GM21381 (cell line): ENCODE measurements at regions not wholly inside any gene's neighbourhood (a gene's known extent, or its start where the extent isn't known, plus 50 kb on each side); places are given as distances from the start of the nearest gene placed in this dataset.
"Not testable (repeated sequence)": the region's sequence is repeated elsewhere in the genome, so short reads cannot be mapped to it uniquely, and the experiment has no call there.

Source experiments
- ATAC-seq: cut with Tn5 transposase; IDR thresholded peaks from one replicate; pipeline ENCODE4 v1.9.1; 2021; ENCODE audit warnings: mild to moderate bottlenecking, moderate library complexity; ENCODE audit not compliant: unreplicated experiment

DNA sequence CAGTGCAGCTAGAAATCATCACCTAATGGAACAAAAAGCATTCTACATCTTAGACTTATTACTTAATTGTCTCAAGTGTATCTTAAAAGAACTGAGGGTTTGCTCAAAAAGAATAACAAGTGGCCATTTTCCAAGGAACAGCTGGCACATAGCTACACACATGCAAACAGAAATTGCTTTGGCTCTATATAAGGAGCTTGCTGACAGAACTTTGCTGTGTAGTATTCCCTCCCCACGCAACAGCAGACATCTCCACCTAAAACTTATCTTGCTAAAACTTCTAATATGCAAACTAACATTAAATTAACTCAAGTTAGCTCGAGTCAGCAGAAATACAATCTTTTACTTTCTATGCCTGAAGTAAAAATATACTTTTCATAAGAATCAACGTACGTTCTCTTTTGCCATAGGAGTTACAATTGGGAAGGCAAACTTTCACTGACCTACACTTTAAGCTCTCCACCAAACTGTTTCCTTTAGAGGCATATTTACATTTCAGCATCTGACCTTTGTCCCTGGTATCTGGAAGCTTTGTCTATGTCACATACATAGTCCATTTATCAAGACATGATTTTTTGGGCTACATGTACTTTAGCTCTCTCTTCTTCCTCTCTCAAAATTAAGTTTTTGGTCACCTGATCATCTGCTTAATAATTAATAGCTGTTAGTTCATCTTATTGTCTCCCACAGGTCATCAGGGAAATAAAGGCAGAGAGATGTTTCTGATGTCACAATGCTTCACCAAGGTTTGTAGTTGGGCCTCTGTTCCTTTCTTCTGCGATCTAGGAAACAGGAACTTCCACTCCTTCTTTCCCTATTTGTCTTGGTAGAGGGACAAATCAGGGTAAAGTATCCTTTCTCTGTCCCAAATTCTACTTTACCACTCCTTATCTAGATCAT is 163.4 kb upstream of the AGTR1 start:
- no peak for ATAC-seq

- ATAC-seq: no peak
These were observed 162.7 kb upstream of the AGTR1 start for GRCh38 chr3:148535001-148535400.

DNA sequence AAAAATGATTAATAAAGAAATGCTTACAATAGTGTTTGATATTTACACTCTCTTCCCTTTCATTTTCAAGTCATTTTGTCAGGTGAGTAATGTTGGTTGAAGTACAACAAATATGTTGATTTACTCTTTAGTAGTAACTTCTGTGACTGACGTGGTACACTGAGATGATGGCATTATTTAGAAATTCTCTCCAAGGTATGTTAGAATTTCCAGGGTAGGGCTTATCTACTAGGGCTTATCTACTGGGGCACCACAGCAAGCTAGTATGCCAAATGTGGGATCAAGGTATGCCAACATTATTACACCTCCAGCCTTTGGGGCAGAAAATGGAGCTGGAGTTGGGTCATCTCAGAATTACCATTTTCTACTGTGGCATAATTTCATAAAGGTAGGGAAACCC is 157.4 kb upstream of the AGTR1 start:
- ATAC-seq: no peak

- ATAC-seq: no peak
These were observed 156.9 kb upstream of the AGTR1 start for GRCh38 chr3:148540851-148541250.

DNA sequence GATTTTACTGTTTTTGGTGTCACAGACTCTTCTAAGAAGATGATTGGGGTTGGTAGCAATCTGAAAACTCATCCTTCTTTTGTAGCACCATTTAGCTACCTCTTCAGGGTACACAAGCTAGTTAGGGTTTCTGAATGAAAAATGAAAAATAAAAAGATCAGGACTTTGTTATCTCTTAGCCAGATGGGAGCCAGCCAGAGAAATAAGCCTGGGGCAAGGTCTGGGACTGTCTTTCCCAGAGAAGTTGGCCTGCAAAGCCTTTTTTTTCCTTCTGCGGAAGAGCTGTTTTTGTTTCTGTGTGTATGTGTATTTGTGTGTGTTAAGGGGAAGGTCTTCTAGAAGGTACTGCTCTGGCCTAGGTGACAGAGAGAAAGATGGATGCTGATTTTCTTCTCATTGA is 150.7 kb upstream of the AGTR1 start:
- no peak for ATAC-seq

GRCh38 chr3:148551767-148552260 is 145.9 kb upstream of the AGTR1 start:
- ATAC-seq: no peak

DNA sequence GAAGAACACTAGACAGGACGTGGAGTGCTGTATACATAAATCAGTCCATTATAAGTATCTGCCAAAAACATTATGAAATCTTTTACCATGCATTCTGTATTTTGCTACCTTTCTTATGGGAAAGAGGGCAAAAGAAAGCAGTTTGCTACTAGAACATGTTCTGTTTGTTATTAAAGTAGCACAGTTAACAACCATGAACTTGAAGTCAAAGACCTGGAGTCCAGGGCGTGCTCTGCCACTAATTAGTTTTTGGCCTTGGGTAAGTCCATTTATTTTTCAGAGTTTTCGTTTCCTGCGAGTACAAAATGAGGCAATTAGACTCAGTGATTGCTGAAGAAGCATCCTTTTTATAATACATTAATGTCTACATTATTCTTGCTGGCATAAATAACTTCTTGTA is 143.3 kb upstream of the AGTR1 start:
- no peak for ATAC-seq

DNA sequence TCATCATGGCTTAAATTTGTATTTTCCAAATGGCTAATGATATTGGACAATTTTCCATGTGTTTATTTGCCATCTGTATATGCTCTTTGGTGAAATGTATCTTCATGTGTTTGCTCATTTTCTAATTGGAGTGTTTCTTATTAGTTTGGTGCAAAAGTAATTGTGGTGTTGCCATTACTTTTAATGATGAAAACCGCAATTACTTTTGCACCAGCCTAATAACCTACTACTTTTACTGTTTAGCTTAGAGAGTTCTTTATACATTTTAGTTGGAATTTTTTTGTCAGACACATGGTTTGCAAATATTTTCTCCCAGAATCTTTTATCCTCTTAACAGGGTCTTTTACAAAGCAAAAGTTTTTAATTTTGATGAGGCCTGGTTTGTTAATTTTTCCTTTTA is 141.0 kb upstream of the AGTR1 start:
- ATAC-seq: no peak

GRCh38 chr3:148577579-148577978 is 120.1 kb upstream of the AGTR1 start:
- ATAC-seq: not testable (repeated sequence)

DNA sequence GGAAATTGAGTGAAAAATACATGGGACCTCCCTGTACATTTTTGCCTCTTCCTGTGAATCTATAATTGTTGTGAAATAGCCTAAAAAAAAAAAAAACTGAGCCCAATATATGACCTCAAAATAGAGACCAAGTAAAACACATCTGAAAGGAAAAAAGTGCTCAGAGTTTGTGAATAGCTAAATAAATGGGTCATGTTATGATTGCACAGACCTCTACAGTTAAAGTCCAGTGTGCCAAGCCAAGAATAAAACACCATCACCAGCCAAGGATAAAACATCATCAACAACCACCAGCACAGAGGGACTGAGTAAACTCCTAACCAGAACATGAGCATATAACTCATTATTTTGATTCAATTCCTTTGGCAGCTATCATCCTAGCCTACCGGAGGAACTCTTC is 115.6 kb upstream of the AGTR1 start:
- ATAC-seq: no peak

DNA sequence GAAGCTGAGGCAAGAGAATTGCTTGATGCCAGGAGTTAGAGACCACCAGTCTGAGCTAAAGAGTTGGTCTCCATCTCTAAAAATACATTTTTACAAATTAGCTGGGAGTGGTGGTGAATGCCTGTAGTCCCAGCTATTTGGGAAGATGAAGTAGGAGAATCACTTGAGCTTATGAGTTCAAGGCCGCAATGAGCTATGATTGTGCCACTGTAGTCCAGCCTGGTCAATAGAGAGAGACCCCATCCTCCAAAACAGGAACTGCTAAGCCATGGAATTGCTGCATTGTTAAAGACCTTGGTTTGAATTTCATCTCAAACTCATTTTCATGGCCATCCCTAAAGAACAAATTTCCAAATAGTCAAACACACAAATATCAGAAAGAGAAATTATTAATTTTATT is 113.9 kb upstream of the AGTR1 start:
- ATAC-seq: no peak

DNA sequence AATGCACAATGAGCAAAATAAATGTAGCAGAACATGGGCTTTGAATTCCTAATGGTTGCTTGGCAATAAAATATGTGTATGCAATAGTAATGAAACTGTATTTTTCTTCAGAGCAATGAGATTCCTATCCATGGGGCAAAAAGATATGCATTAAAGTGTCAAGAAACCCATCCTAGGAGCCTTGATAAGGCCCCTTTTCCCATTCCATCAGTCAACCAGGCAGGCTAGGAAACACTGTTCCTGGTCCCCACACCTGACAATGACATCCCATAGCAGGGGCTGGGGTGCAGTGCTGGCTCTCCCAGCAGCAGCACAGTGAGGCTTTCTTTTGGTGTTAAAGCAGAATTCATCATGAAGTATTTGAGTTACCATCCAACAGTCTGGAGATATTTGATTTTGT is 113.3 kb upstream of the AGTR1 start:
- ATAC-seq: no peak

GRCh38 chr3:148585671-148586379 is 111.9 kb upstream of the AGTR1 start:
- no peak for ATAC-seq

GRCh38 chr3:148588291-148588690 is 109.4 kb upstream of the AGTR1 start:
- ATAC-seq: no peak

DNA sequence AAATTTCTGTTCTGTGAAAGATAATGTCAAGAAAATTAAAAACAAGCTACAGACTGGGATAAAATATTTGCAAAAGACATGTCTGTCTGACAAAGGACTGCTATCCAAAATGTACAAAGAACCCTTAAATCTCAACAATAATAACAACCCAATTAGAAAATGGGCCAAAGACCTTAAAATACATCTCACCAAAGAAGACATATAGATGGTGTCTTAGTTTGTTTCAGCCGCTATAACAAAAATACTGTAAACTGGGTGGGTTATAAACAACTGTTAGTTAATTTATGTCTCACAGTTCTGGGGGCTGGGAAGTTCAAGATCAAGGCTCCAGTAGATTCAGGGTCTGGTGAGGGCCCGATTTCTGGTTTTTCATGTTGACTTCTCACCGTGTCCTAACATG is 106.2 kb upstream of the AGTR1 start:
- no peak for ATAC-seq

- ATAC-seq: no peak
These were observed 99.1 kb upstream of the AGTR1 start for GRCh38 chr3:148598619-148599018.

- ATAC-seq: no peak
These were observed 98.2 kb upstream of the AGTR1 start for GRCh38 chr3:148599481-148599880.

DNA sequence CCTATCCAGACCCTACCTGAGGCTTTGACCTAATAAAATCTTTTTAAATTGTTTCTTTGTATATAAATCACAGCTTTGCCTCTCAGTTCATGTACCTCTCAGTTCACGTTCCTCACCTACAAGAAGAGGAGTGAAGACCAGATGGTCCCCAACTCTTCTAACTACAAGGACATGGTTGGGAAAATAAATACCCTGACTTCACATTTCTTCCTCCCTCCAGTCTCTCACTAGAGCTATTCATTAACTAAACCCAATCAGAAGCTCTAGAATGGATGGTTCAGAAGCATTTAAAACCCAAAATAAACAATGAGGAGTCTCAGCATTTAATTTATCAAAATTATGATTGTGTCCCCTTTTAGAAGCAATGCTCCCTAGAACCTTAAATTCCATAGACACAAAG is 97.3 kb upstream of the AGTR1 start:
- no peak for ATAC-seq

DNA sequence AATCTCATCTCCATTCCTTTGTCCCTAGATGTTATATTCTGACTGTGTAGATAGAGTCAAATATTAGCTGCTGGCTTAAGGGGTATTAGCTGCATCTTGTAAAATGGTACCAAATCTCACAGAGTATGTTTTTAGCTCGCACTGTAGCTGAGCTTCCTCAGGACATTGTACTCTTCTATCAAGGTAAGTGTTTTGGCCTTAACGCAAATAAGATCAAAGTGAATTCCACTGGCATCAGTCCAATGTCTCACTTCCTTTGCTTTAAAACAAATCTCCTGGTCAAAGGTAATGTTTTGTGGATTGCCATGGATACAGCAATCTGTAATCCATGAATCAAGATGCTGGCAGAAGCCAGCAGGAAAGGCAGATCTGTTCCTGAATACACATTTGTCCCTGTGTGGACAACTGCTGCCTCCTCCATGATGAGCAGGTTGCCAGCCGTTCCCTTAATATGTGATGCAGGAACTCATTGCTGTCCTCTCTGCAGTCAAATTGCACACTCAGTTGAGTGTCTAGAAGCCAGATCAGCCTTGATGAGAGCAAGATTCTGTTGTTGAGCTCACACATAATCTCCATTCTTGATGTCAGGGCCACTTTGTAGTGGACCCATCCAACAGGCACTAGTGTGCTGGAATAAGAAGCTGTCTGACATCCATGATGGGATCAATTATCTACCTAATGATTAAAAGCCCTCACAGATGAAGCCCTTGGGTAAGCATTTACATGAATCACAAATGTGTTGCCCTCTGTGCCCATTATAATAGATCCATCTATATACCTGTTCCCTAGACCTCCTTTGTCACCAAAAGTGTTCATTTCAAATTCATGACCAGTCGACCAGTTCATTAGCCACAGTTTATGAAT is 96.6 kb upstream of the AGTR1 start:
- ATAC-seq: no peak

GRCh38 chr3:148601766-148602685 is 95.7 kb upstream of the AGTR1 start:
- ATAC-seq: no peak
